GM23338 (cell line): ENCODE measurements at regions not wholly inside any gene's neighbourhood (a gene's known extent, or its start where the extent isn't known, plus 50 kb on each side); places are given as distances from the start of the nearest gene placed in this dataset.

ENCODE experiments used
- ATAC-seq: fragments of 200-7000 bp; cut with Tn5 transposase; 3 replicates; pipeline ENCODE4 v1.9.1; 2020
- DNase-seq: peaks from one replicate; pipeline ENCODE4 v3.0.0-alpha.2; 2015; ENCODE audit warnings: low spot score
- H2AFZ ChIP-seq: fragments of 200-600 bp; sonication (generic); 2 replicates; pipeline ENCODE4 v1.8.0; 2016; ENCODE audit warnings: antibody characterized with exemption, mild to moderate bottlenecking, moderate library complexity
- H3F3A ChIP-seq: fragments of 200-600 bp; sonication (generic); replicated peaks from 2 replicates; pipeline ENCODE4 v1.8.0; 2017; ENCODE audit warnings: antibody characterized with exemption, mixed run types, low read depth
- H3K27ac ChIP-seq: fragments of 200-600 bp; sonication (generic); 2 replicates; pipeline ENCODE4 v1.6.1; 2016; ENCODE audit warnings: low read depth
- H3K27me3 ChIP-seq: fragments of 200-600 bp; sonication (generic); 2 replicates; pipeline ENCODE4 v1.8.0; 2016; ENCODE audit warnings: mild to moderate bottlenecking, mixed run types, moderate library complexity; ENCODE audit not compliant: insufficient read depth
- H3K36me3 ChIP-seq: fragments of 200-600 bp; sonication (generic); 2 replicates; pipeline ENCODE4 v1.8.0; 2016; ENCODE audit warnings: mild to moderate bottlenecking; ENCODE audit not compliant: insufficient read depth
- H3K4me1 ChIP-seq: fragments of 200-600 bp; sonication (generic); 2 replicates; pipeline ENCODE4 v1.8.0; 2016; ENCODE audit warnings: mild to moderate bottlenecking, moderate library complexity; ENCODE audit not compliant: insufficient read depth
- H3K4me2 ChIP-seq: fragments of 200-600 bp; sonication (generic); 2 replicates; pipeline ENCODE4 v1.7.1; 2017; ENCODE audit warnings: mixed run types
- H3K4me3 ChIP-seq: fragments of 200-600 bp; sonication (generic); 2 replicates; pipeline ENCODE4 v1.6.1; 2016; ENCODE audit warnings: mixed run types
- H3K79me2 ChIP-seq: fragments of 200-600 bp; sonication (generic); replicated peaks from 2 replicates; pipeline ENCODE4 v1.8.0; 2017; ENCODE audit warnings: mild to moderate bottlenecking; ENCODE audit not compliant: insufficient read depth
- H3K9me2 ChIP-seq: fragments of 200-600 bp; sonication (generic); 2 replicates; pipeline ENCODE4 v1.8.0; 2017; ENCODE audit not compliant: insufficient read depth
- H4K20me1 ChIP-seq: fragments of 200-600 bp; sonication (generic); replicated peaks from 2 replicates; pipeline ENCODE4 v1.8.0; 2017; ENCODE audit warnings: mild to moderate bottlenecking; ENCODE audit not compliant: insufficient read depth
- H3K27ac Mint-ChIP-seq: 2 replicates; pipeline ENCODE4 v1.8.0; 2020; ENCODE audit warnings: inconsistent platforms, mild to moderate bottlenecking, moderate library complexity, mixed read lengths
- H3K27me3 Mint-ChIP-seq: 3 replicates; pipeline ENCODE4 v1.8.0; 2022; ENCODE audit warnings: low read depth, mild to moderate bottlenecking, moderate library complexity, mixed read lengths, inconsistent platforms; ENCODE audit not compliant: insufficient read depth, poor library complexity
- H3K36me3 Mint-ChIP-seq: 3 replicates; pipeline ENCODE4 v1.8.0; 2021; ENCODE audit warnings: low read depth, mild to moderate bottlenecking, inconsistent platforms, moderate library complexity, mixed read lengths
- H3K4me1 Mint-ChIP-seq: 3 replicates; pipeline ENCODE4 v1.8.0; 2020; ENCODE audit warnings: mild to moderate bottlenecking, inconsistent platforms, mixed read lengths
- H3K4me3 Mint-ChIP-seq: 3 replicates; pipeline ENCODE4 v1.8.0; 2021; ENCODE audit warnings: moderate library complexity, mild to moderate bottlenecking, inconsistent platforms, mixed read lengths
- H3K9me3 Mint-ChIP-seq: 3 replicates; pipeline ENCODE4 v1.8.0; 2020; ENCODE audit warnings: moderate library complexity, mild to moderate bottlenecking, inconsistent platforms, mixed read lengths
- CREB1 ChIP-seq: fragments of 250-450 bp; sonication (Bioruptor Pico); IDR thresholded peaks from 2 replicates; pipeline ENCODE4 v1.5.0; 2020; ENCODE audit warnings: low read depth, mild to moderate bottlenecking, moderate library complexity
- ETS1 ChIP-seq: IDR thresholded peaks from 2 replicates; pipeline ENCODE4 v1.6.1; 2016; ENCODE audit warnings: antibody characterized with exemption
- EZH2 ChIP-seq: fragments of 200-600 bp; sonication (generic); IDR thresholded peaks from one replicate; pipeline ENCODE4 v1.8.0; 2017; ENCODE audit warnings: antibody characterized with exemption, mild to moderate bottlenecking, low read depth; ENCODE audit not compliant: unreplicated experiment
- EZH2phosphoT487 ChIP-seq: fragments of 200-600 bp; sonication (generic); IDR thresholded peaks from one replicate; pipeline ENCODE4 v1.8.1; 2018; ENCODE audit warnings: antibody characterized with exemption; ENCODE audit not compliant: unreplicated experiment
- JUNB ChIP-seq: IDR thresholded peaks from one replicate; pipeline ENCODE4 v1.6.1; 2016; ENCODE audit warnings: antibody characterized with exemption; ENCODE audit not compliant: unreplicated experiment
- NANOG ChIP-seq: IDR thresholded peaks from 2 replicates; pipeline ENCODE4 v1.6.1; 2016; ENCODE audit warnings: antibody characterized with exemption, borderline replicate concordance
- POLR2AphosphoS5 ChIP-seq: IDR thresholded peaks from 2 replicates; pipeline ENCODE4 v1.6.1; 2016; ENCODE audit warnings: antibody characterized with exemption, low read depth
- STAT1 ChIP-seq: IDR thresholded peaks from one replicate; pipeline ENCODE4 v1.6.1; 2016; ENCODE audit warnings: antibody characterized with exemption; ENCODE audit not compliant: unreplicated experiment
- ZNF114 ChIP-seq: fragments of 250-450 bp; sonication (Bioruptor Pico); IDR thresholded peaks from 2 replicates; pipeline ENCODE4 v1.5.0; 2020; ENCODE audit warnings: mild to moderate bottlenecking, moderate library complexity
- ZNF331 ChIP-seq: fragments of 250-450 bp; sonication (Bioruptor Pico); IDR thresholded peaks from 2 replicates; pipeline ENCODE4 v1.5.0; 2020; ENCODE audit warnings: low read depth, mild to moderate bottlenecking, moderate library complexity
- TF ChIP-seq, protein P1 (sequence below), 2 experiments: fragments of 200-600 bp in 1 of 2; sonication (generic) in 1 of 2; conservative IDR thresholded peaks; 2 replicates each; pipeline versions ENCODE4 v1.5.1 to v1.6.1; 2016 to 2017; ENCODE audit warnings: antibody characterized with exemption in 2 of 2, low read depth in 2 of 2, mild to moderate bottlenecking in 2 of 2, moderate library complexity in 1 of 2
- TF ChIP-seq, protein P2 (sequence below): fragments of 250-450 bp; sonication (Bioruptor Pico); IDR thresholded peaks from 2 replicates; pipeline ENCODE4 v1.5.0; 2020; ENCODE audit warnings: mild to moderate bottlenecking, moderate library complexity
- TF ChIP-seq, protein P3 (sequence below): IDR thresholded peaks from one replicate; pipeline ENCODE4 v1.6.1; 2018; ENCODE audit warnings: antibody characterized with exemption; ENCODE audit not compliant: unreplicated experiment

GRCh38 chr6:92086750-92087149, 1332.6 kb downstream of the EPHA7 start:
- no peaks in the 10 kb centered on the region for H3K4me1 ChIP-seq
- TF ChIP-seq, protein P1, sequence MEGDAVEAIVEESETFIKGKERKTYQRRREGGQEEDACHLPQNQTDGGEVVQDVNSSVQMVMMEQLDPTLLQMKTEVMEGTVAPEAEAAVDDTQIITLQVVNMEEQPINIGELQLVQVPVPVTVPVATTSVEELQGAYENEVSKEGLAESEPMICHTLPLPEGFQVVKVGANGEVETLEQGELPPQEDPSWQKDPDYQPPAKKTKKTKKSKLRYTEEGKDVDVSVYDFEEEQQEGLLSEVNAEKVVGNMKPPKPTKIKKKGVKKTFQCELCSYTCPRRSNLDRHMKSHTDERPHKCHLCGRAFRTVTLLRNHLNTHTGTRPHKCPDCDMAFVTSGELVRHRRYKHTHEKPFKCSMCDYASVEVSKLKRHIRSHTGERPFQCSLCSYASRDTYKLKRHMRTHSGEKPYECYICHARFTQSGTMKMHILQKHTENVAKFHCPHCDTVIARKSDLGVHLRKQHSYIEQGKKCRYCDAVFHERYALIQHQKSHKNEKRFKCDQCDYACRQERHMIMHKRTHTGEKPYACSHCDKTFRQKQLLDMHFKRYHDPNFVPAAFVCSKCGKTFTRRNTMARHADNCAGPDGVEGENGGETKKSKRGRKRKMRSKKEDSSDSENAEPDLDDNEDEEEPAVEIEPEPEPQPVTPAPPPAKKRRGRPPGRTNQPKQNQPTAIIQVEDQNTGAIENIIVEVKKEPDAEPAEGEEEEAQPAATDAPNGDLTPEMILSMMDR (conservative IDR thresholded peaks at IDR 0.05; ENCODE audit: low read depth in 2 of 2) = no peak
- TF ChIP-seq, protein P2, sequence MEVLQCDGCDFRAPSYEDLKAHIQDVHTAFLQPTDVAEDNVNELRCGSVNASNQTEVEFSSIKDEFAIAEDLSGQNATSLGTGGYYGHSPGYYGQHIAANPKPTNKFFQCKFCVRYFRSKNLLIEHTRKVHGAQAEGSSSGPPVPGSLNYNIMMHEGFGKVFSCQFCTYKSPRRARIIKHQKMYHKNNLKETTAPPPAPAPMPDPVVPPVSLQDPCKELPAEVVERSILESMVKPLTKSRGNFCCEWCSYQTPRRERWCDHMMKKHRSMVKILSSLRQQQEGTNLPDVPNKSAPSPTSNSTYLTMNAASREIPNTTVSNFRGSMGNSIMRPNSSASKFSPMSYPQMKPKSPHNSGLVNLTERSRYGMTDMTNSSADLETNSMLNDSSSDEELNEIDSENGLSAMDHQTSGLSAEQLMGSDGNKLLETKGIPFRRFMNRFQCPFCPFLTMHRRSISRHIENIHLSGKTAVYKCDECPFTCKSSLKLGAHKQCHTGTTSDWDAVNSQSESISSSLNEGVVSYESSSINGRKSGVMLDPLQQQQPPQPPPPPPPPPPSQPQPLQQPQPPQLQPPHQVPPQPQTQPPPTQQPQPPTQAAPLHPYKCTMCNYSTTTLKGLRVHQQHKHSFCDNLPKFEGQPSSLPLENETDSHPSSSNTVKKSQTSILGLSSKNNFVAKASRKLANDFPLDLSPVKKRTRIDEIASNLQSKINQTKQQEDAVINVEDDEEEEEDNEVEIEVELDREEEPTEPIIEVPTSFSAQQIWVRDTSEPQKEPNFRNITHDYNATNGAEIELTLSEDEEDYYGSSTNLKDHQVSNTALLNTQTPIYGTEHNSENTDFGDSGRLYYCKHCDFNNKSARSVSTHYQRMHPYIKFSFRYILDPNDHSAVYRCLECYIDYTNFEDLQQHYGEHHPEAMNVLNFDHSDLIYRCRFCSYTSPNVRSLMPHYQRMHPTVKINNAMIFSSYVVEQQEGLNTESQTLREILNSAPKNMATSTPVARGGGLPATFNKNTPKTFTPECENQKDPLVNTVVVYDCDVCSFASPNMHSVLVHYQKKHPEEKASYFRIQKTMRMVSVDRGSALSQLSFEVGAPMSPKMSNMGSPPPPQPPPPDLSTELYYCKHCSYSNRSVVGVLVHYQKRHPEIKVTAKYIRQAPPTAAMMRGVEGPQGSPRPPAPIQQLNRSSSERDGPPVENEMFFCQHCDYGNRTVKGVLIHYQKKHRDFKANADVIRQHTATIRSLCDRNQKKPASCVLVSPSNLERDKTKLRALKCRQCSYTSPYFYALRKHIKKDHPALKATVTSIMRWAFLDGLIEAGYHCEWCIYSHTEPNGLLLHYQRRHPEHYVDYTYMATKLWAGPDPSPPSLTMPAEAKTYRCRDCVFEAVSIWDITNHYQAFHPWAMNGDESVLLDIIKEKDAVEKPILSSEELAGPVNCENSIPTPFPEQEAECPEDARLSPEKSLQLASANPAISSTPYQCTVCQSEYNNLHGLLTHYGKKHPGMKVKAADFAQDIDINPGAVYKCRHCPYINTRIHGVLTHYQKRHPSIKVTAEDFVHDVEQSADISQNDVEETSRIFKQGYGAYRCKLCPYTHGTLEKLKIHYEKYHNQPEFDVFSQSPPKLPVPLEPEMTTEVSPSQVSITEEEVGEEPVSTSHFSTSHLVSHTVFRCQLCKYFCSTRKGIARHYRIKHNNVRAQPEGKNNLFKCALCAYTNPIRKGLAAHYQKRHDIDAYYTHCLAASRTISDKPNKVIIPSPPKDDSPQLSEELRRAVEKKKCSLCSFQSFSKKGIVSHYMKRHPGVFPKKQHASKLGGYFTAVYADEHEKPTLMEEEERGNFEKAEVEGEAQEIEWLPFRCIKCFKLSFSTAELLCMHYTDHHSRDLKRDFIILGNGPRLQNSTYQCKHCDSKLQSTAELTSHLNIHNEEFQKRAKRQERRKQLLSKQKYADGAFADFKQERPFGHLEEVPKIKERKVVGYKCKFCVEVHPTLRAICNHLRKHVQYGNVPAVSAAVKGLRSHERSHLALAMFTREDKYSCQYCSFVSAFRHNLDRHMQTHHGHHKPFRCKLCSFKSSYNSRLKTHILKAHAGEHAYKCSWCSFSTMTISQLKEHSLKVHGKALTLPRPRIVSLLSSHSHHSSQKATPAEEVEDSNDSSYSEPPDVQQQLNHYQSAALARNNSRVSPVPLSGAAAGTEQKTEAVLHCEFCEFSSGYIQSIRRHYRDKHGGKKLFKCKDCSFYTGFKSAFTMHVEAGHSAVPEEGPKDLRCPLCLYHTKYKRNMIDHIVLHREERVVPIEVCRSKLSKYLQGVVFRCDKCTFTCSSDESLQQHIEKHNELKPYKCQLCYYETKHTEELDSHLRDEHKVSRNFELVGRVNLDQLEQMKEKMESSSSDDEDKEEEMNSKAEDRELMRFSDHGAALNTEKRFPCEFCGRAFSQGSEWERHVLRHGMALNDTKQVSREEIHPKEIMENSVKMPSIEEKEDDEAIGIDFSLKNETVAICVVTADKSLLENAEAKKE (CRISPR knock-in tag) = no peak
- TF ChIP-seq ETS1 (no peak), STAT1 (no peak), EZH2 (no peak), POLR2AphosphoS5 (no peak), CREB1 (no peak), EZH2phosphoT487 (no peak), ZNF114 (CRISPR knock-in tag) (no peak), JUNB (no peak), NANOG (no peak), ZNF331 (no peak)
- TF ChIP-seq, protein P3, sequence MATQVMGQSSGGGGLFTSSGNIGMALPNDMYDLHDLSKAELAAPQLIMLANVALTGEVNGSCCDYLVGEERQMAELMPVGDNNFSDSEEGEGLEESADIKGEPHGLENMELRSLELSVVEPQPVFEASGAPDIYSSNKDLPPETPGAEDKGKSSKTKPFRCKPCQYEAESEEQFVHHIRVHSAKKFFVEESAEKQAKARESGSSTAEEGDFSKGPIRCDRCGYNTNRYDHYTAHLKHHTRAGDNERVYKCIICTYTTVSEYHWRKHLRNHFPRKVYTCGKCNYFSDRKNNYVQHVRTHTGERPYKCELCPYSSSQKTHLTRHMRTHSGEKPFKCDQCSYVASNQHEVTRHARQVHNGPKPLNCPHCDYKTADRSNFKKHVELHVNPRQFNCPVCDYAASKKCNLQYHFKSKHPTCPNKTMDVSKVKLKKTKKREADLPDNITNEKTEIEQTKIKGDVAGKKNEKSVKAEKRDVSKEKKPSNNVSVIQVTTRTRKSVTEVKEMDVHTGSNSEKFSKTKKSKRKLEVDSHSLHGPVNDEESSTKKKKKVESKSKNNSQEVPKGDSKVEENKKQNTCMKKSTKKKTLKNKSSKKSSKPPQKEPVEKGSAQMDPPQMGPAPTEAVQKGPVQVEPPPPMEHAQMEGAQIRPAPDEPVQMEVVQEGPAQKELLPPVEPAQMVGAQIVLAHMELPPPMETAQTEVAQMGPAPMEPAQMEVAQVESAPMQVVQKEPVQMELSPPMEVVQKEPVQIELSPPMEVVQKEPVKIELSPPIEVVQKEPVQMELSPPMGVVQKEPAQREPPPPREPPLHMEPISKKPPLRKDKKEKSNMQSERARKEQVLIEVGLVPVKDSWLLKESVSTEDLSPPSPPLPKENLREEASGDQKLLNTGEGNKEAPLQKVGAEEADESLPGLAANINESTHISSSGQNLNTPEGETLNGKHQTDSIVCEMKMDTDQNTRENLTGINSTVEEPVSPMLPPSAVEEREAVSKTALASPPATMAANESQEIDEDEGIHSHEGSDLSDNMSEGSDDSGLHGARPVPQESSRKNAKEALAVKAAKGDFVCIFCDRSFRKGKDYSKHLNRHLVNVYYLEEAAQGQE = no peak
- peaks cover 31% of the 10 kb centered on the region for H3K9me3 Mint-ChIP-seq

More at GRCh38 chr6:92086750-92087149, 1332.6 kb downstream of the EPHA7 start:
- Histone ChIP-seq H3K4me2 (no peak overlapping the region), H2AFZ (no peak overlapping the region), H3K27ac (no peak overlapping the region), H4K20me1 (no peaks in the 10 kb centered on the region), H3K4me3 (no peak overlapping the region), H3F3A (no peaks in the 10 kb centered on the region), H3K9me2 (no peaks in the 10 kb centered on the region; the same call in 1 of the 2 replicates), H3K79me2 (no peaks in the 10 kb centered on the region), H3K27me3 (no peaks in the 10 kb centered on the region), H3K36me3 (0 out of 2 replicates have a peak, but pooled peaks cover 5% of the 10 kb centered on the region)
- ATAC-seq (no peak), DNase-seq (no peak)
- H3K36me3 Mint-ChIP-seq = peaks cover 6% of the 10 kb centered on the region; the same call in 2 of the 3 replicates
- H3K27me3 Mint-ChIP-seq = no peaks in the 10 kb centered on the region
- H3K4me1 Mint-ChIP-seq = no peaks in the 10 kb centered on the region
- H3K27ac Mint-ChIP-seq = no peak overlapping the region
- no peak overlapping the region for H3K4me3 Mint-ChIP-seq
